H9 (cell line): ENCODE measurements at regions not wholly inside any gene's neighbourhood (a gene's known extent, or its start where the extent isn't known, plus 50 kb on each side); places are given as distances from the start of the nearest gene placed in this dataset.

Experiments used
- DNase-seq: peaks from one replicate; pipeline ENCODE4 v3.0.0-alpha.2; 2017
- H2AFZ ChIP-seq: one replicate; pipeline ENCODE4 v1.6.1; 2013; ENCODE audit warnings: mild to moderate bottlenecking, low read length, control low read depth, moderate library complexity
- H2AK5ac ChIP-seq: 2 replicates; pipeline ENCODE4 v1.6.1; 2013; ENCODE audit warnings: low read length, control low read depth, mixed read lengths; ENCODE audit not compliant: insufficient read length
- H2BK120ac ChIP-seq: one replicate; pipeline ENCODE4 v1.6.1; 2013; ENCODE audit warnings: low read depth, mild to moderate bottlenecking, low read length, control low read depth, inconsistent platforms; ENCODE audit not compliant: poor library complexity, severe bottlenecking
- H2BK12ac ChIP-seq: 2 replicates; pipeline ENCODE4 v1.6.1; 2013; ENCODE audit warnings: low read length, control low read depth, mixed read lengths, low read depth; ENCODE audit not compliant: insufficient read length
- H2BK15ac ChIP-seq: 2 replicates; pipeline ENCODE4 v1.6.1; 2013; ENCODE audit warnings: low read depth, low read length, control low read depth
- H2BK20ac ChIP-seq: one replicate; pipeline ENCODE4 v1.6.1; 2013; ENCODE audit warnings: low read depth, mild to moderate bottlenecking, low read length, control low read depth, inconsistent platforms; ENCODE audit not compliant: poor library complexity, severe bottlenecking
- H2BK5ac ChIP-seq: 2 replicates; pipeline ENCODE4 v1.6.1; 2013; ENCODE audit warnings: low read length, control low read depth, mixed read lengths; ENCODE audit not compliant: insufficient read length
- H3K14ac ChIP-seq: 2 replicates; pipeline ENCODE4 v1.6.1; 2013; ENCODE audit warnings: low read length, control low read depth; ENCODE audit not compliant: insufficient read depth
- H3K18ac ChIP-seq: 2 replicates; pipeline ENCODE4 v1.6.1; 2013; ENCODE audit warnings: low read depth, mild to moderate bottlenecking, mixed read lengths, low read length, control low read depth; ENCODE audit not compliant: insufficient read length
- H3K23ac ChIP-seq: 2 replicates; pipeline ENCODE4 v1.6.1; 2013; ENCODE audit warnings: low read length, control low read depth, mixed read lengths, low read depth; ENCODE audit not compliant: insufficient read length
- H3K23me2 ChIP-seq: 2 replicates; pipeline ENCODE4 v1.6.1; 2013; ENCODE audit warnings: low read depth, mild to moderate bottlenecking, mixed read lengths, low read length, control low read depth; ENCODE audit not compliant: insufficient read length, poor library complexity, severe bottlenecking
- H3K27ac ChIP-seq: 2 replicates; pipeline ENCODE4 v1.5.1; 2013; ENCODE audit warnings: low read length, control low read depth, mixed read lengths, low read depth; ENCODE audit not compliant: insufficient read length
- H3K27me3 ChIP-seq: 2 replicates; pipeline ENCODE4 v1.6.1; 2013; ENCODE audit warnings: low read length, control low read depth, inconsistent platforms; ENCODE audit not compliant: insufficient read depth
- H3K4ac ChIP-seq: 2 replicates; pipeline ENCODE4 v1.6.1; 2013; ENCODE audit warnings: low read depth, mild to moderate bottlenecking, control low read depth, inconsistent platforms, low read length, moderate library complexity
- H3K4me1 ChIP-seq: 2 replicates; pipeline ENCODE4 v1.6.1; 2013; ENCODE audit warnings: low read length, control low read depth, inconsistent platforms; ENCODE audit not compliant: insufficient read depth
- H3K4me2 ChIP-seq: 2 replicates; pipeline ENCODE4 v1.6.1; 2013; ENCODE audit warnings: low read length, control low read depth, mixed read lengths; ENCODE audit not compliant: insufficient read length, insufficient read depth
- H3K56ac ChIP-seq: 2 replicates; pipeline ENCODE4 v1.6.1; 2013; ENCODE audit warnings: low read depth, mild to moderate bottlenecking, mixed read lengths, low read length, control low read depth; ENCODE audit not compliant: insufficient read length
- H3K79me1 ChIP-seq: 2 replicates; pipeline ENCODE4 v1.6.1; 2013; ENCODE audit warnings: low read depth, mild to moderate bottlenecking, moderate library complexity, low read length, control low read depth, inconsistent platforms; ENCODE audit not compliant: insufficient read depth, poor library complexity, severe bottlenecking
- H3K79me2 ChIP-seq: 2 replicates; pipeline ENCODE4 v1.6.1; 2013; ENCODE audit warnings: low read length, control low read depth, inconsistent platforms; ENCODE audit not compliant: insufficient read depth
- H3K9ac ChIP-seq: 2 replicates; pipeline ENCODE4 v1.6.1; 2013; ENCODE audit warnings: low read length, control low read depth, mixed read lengths; ENCODE audit not compliant: insufficient read length; ENCODE audit errors: extremely low read depth
- H3K9me3 ChIP-seq: one replicate; pipeline ENCODE4 v1.6.1; 2013; ENCODE audit warnings: low read depth, low read length, inconsistent platforms; ENCODE audit not compliant: control insufficient read depth
- H3T11ph ChIP-seq: one replicate; pipeline ENCODE4 v1.6.1; 2013; ENCODE audit warnings: mild to moderate bottlenecking, low read length, control low read depth, inconsistent platforms
- H4K20me1 ChIP-seq: one replicate; pipeline ENCODE4 v1.6.1; 2013; ENCODE audit not compliant: control insufficient read depth, insufficient read length, insufficient read depth
- H4K5ac ChIP-seq: 2 replicates; pipeline ENCODE4 v1.6.1; 2013; ENCODE audit warnings: low read depth, mild to moderate bottlenecking, mixed read lengths, low read length, control low read depth; ENCODE audit not compliant: insufficient read length
- H4K8ac ChIP-seq: replicated peaks from 2 replicates; pipeline ENCODE4 v1.6.1; 2013; ENCODE audit warnings: low read length, control low read depth, mixed read lengths, low read depth; ENCODE audit not compliant: insufficient read length
- H4K91ac ChIP-seq: 2 replicates; pipeline ENCODE4 v1.6.1; 2013; ENCODE audit warnings: low read depth, mild to moderate bottlenecking, moderate library complexity, mixed read lengths, low read length, control low read depth; ENCODE audit not compliant: insufficient read length
- H3K27ac Mint-ChIP-seq, 3 experiments: 2 replicates in 2 of 3; 3 replicates in 1 of 3; pipeline ENCODE4 v1.8.0; 2020 to 2021; ENCODE audit warnings: mixed read lengths in 3 of 3, mild to moderate bottlenecking in 1 of 3, moderate library complexity in 1 of 3
- H3K27me3 Mint-ChIP-seq: 2 replicates; pipeline ENCODE4 v1.8.0; 2021; ENCODE audit warnings: low read depth, mild to moderate bottlenecking, moderate library complexity, mixed read lengths
- H3K36me3 Mint-ChIP-seq, 3 experiments: 2 replicates in 2 of 3; 3 replicates in 1 of 3; pipeline ENCODE4 v1.8.0; 2020 to 2021; ENCODE audit warnings: low read depth in 3 of 3, mixed read lengths in 3 of 3; ENCODE audit not compliant: insufficient read depth in 1 of 3
- H3K4me1 Mint-ChIP-seq, 2 experiments: 2 replicates each; pipeline ENCODE4 v1.8.0; 2020; ENCODE audit warnings: mixed read lengths in 2 of 2
- H3K4me3 Mint-ChIP-seq, 2 experiments: 2 replicates in 1 of 2; 3 replicates in 1 of 2; pipeline ENCODE4 v1.8.0; 2020 to 2021; ENCODE audit warnings: mild to moderate bottlenecking in 2 of 2, mixed read lengths in 2 of 2, moderate library complexity in 1 of 2
- H3K9me3 Mint-ChIP-seq, 2 experiments: 2 replicates in 1 of 2; 3 replicates in 1 of 2; pipeline ENCODE4 v1.8.0; 2020; ENCODE audit warnings: mild to moderate bottlenecking in 2 of 2, mixed read lengths in 2 of 2, moderate library complexity in 1 of 2
- CTCF ChIP-seq: fragments of 200-600 bp; sonication (generic); conservative IDR thresholded peaks from 3 replicates; pipeline ENCODE4 v1.8.0; 2021; ENCODE audit warnings: antibody characterized with exemption, mild to moderate bottlenecking
- WGBS: extraction: QIAGEN DNeasy Blood & Tissue Kit; methylation state at CpG from one replicate; pipeline ENCODE4 v1.1.7; 2013; ENCODE audit warnings: missing lambda C conversion rate, low lambda C conversion rate, mixed read lengths; ENCODE audit not compliant: insufficient read length; ENCODE audit errors: extremely low coverage; 5-methylcytosine and 5-hydroxymethylcytosine counted together

- no peak overlapping the region for H3K9ac ChIP-seq
- no peak overlapping the region for H3K4me2 ChIP-seq
These were observed 89.5 kb upstream of the FAM3C start for GRCh38 chr7:121485467-121486243.

More at GRCh38 chr7:121485467-121486243, 89.5 kb upstream of the FAM3C start:
- no peak overlapping the region for H2BK12ac ChIP-seq
- no peak overlapping the region for H3K56ac ChIP-seq
- H3T11ph ChIP-seq = no peak overlapping the region
- H3K9me3 Mint-ChIP-seq = no peaks in the 10 kb centered on the region
- no peak overlapping the region for H3K27ac ChIP-seq
- no peaks in the 10 kb centered on the region for H3K9me3 ChIP-seq
- H4K20me1 ChIP-seq = no peaks in the 10 kb centered on the region
- H2BK120ac ChIP-seq = no peak overlapping the region
- H3K4me1 ChIP-seq = peaks cover 6% of the 10 kb centered on the region; the same call in 1 of the 2 replicates
- no peak overlapping the region for H2BK15ac ChIP-seq
- no peak overlapping the region for H4K8ac ChIP-seq
- WGBS = no CpG with 5 or more reads among the region's 7 CpGs
- H2AFZ ChIP-seq = no peak overlapping the region
- no peak overlapping the region; the same call in 1 of the 2 replicates for H3K14ac ChIP-seq
- H2AK5ac ChIP-seq = no peak overlapping the region
- H3K27me3 ChIP-seq = no peaks in the 10 kb centered on the region
- no peak overlapping the region for H3K23ac ChIP-seq
- H3K23me2 ChIP-seq = no peaks in the 10 kb centered on the region
- no peaks in the 10 kb centered on the region for H3K79me2 ChIP-seq
- H3K4me3 Mint-ChIP-seq = no peak overlapping the region
- H3K79me1 ChIP-seq = no peaks in the 10 kb centered on the region
- no peak overlapping the region; a peak in 1 of 7 replicates for H3K27ac Mint-ChIP-seq
- H2BK5ac ChIP-seq = no peak overlapping the region
- no peak overlapping the region for H3K18ac ChIP-seq
- H3K4ac ChIP-seq = no peak overlapping the region
- H4K5ac ChIP-seq = no peak overlapping the region
- H3K4me1 Mint-ChIP-seq = peaks cover 32 to 41% of the 10 kb centered on the region in 2 experiments
- no peak overlapping the region for H2BK20ac ChIP-seq
- no peaks in the 10 kb centered on the region for H3K36me3 Mint-ChIP-seq
- H3K27me3 Mint-ChIP-seq = no peaks in the 10 kb centered on the region
- no peak for TF ChIP-seq CTCF
- DNase-seq = no peak
- H4K91ac ChIP-seq = no peak overlapping the region
